ENCODE measurements at regions not wholly inside any gene's neighbourhood (a gene's known extent, or its start where the extent isn't known, plus 50 kb on each side); places are given as distances from the start of the nearest gene placed in this dataset.

DNA sequence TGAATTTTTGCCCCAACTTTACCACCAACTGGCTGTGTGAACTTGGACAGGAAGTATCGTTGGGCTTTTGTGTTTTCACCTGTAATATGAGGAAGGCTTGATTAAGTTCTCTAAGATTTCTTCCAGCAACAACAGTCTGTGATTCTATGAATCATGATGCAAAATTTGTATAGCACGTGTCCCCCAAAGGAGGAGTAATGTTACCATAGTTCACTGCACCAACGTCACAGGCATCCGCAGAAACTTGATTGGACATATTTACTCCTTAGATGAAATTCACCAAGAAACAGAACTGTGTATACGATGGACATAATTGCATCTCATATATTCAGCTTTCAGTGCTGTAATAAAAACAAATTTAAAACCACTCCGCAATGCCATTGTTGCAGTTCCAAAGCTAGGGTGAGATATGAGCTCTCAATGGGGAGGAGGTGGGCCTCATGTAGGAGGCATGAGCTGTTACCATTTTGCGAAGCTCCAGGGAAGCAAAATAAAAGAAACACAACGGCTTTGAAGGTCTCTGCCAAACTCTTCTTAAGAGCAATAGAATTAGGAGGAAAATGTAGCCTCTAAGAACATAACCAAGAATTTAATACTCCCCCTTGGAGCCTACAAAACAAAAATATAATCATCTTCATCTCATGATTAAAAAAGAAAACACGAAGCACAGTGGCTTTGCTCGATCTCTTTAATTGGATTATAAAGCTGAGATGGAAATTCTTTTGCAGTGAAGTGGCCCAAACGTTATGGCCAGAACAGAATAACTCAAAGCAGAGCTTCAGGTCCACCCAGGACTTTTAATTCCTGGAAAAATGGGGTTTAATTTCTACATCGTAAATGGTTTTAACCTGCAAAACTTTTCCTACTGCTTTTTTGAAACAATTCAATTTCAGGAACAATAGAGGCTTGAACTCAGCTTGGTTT lies 80.7 kb downstream of the CHST2 start (continued):
- no peak for TF ChIP-seq EP300 (IDR thresholded peaks at IDR 0.05; ENCODE audit: borderline replicate concordance in 1 of 2, low read depth in 2 of 2, low read length in 2 of 2)

Data from H1 (cell line).